ENCODE measurements at regions not wholly inside any gene's neighbourhood (a gene's known extent, or its start where the extent isn't known, plus 50 kb on each side); places are given as distances from the start of the nearest gene placed in this dataset.
"Not testable (repeated sequence)": the region's sequence is repeated elsewhere in the genome, so short reads cannot be mapped to it uniquely, and the experiment has no call there.

GRCh38 chr14:82757776-82758175 lies 1224.1 kb upstream of the SEL1L start:
- DNase-seq = no peak

- no peak for DNase-seq
Measured at GRCh38 chr14:82759656-82760055, 1226.0 kb upstream of the SEL1L start.

GRCh38 chr14:82766123-82766522 lies 1232.5 kb upstream of the SEL1L start:
- DNase-seq = no peak

GRCh38 chr14:82766996-82767395 lies 1233.3 kb upstream of the SEL1L start:
- DNase-seq = no peak

GRCh38 chr14:82776958-82777357 lies 1243.3 kb upstream of the SEL1L start:
- DNase-seq = no peak

- no peak for DNase-seq
Measured at GRCh38 chr14:82778008-82778590, 1244.4 kb upstream of the SEL1L start.

- DNase-seq = no peak
Measured at GRCh38 chr14:82778601-82779000, 1244.9 kb upstream of the SEL1L start.

- DNase-seq = no peak
Measured at GRCh38 chr14:82779301-82779700, 1245.6 kb upstream of the SEL1L start.

GRCh38 chr14:82785756-82786482 lies 1252.3 kb upstream of the SEL1L start:
- no peak for DNase-seq

- DNase-seq = no peak
Measured at GRCh38 chr14:82786483-82786880, 1252.8 kb upstream of the SEL1L start.

- no peak for DNase-seq
Measured at GRCh38 chr14:82796086-82796485, 1262.4 kb upstream of the SEL1L start.

GRCh38 chr14:82798276-82798675 lies 1264.6 kb upstream of the SEL1L start:
- no peak for DNase-seq

- DNase-seq = no peak
Measured at GRCh38 chr14:82805892-82806825, 1272.5 kb upstream of the SEL1L start.

GRCh38 chr14:82811246-82811645 lies 1277.6 kb upstream of the SEL1L start:
- DNase-seq = no peak

GRCh38 chr14:82814339-82814738 lies 1280.7 kb upstream of the SEL1L start:
- not testable (repeated sequence) for DNase-seq

GRCh38 chr14:82830596-82830995 lies 1296.9 kb upstream of the SEL1L start:
- DNase-seq = no peak

- no peak for DNase-seq
Measured at GRCh38 chr14:82836256-82836950, 1302.8 kb upstream of the SEL1L start.

GRCh38 chr14:82837611-82838140 lies 1304.0 kb upstream of the SEL1L start:
- no peak for DNase-seq

- DNase-seq = no peak
Measured at GRCh38 chr14:82850576-82850975, 1316.9 kb upstream of the SEL1L start.

GRCh38 chr14:82854131-82854530 lies 1320.5 kb upstream of the SEL1L start:
- no peak for DNase-seq

- DNase-seq = no peak
Measured at GRCh38 chr14:82854901-82855300, 1321.2 kb upstream of the SEL1L start.

GRCh38 chr14:82855912-82856391 lies 1322.3 kb upstream of the SEL1L start:
- DNase-seq = no peak

GRCh38 chr14:82861313-82861712 lies 1327.7 kb upstream of the SEL1L start:
- no peak for DNase-seq

Measured in activated gamma-delta T cell (primary cell).